ENCODE measurements at regions not wholly inside any gene's neighbourhood (a gene's known extent, or its start where the extent isn't known, plus 50 kb on each side); places are given as distances from the start of the nearest gene placed in this dataset.

GRCh38 chr9:6133346-6134063 is 82.1 kb upstream of the IL33 start:
- H3K4me3 ChIP-seq, result no peak overlapping the region
- H3K27me3 ChIP-seq, result no peaks in the 10 kb centered on the region
- intact Hi-C loops (cut with DNase I), result no loop called here
- ATAC-seq (no peak), FAIRE-seq (no peak), DNase-seq (no peak)
- no peaks in the 10 kb centered on the region for H3K4me1 ChIP-seq
- H3K9me3 ChIP-seq, result no peaks in the 10 kb centered on the region
- 87 to 92% methylated on average over 5 of the region's 5 CpGs for WGBS, 2 donors
- H3K27ac ChIP-seq, result no peak overlapping the region
- no peak for TF ChIP-seq CTCF (IDR thresholded peaks at IDR 0.05)
- H3K36me3 ChIP-seq, result no peaks in the 10 kb centered on the region

GRCh38 chr9:6132650-6133049 is 83.0 kb upstream of the IL33 start:
- H3K4me3 ChIP-seq, result no peak overlapping the region
- intact Hi-C loops (cut with DNase I), result no loop called here
- no peak for FAIRE-seq
- TF ChIP-seq CTCF (IDR thresholded peaks at IDR 0.05), result no peak
- ATAC-seq, result no peak
- H3K4me1 ChIP-seq, result no peaks in the 10 kb centered on the region
- DNase-seq, result no peak
- no peaks in the 10 kb centered on the region for H3K36me3 ChIP-seq
- H3K27me3 ChIP-seq, result no peaks in the 10 kb centered on the region
- 81 to 87% methylated on average over 4 of the region's 4 CpGs for WGBS, 2 donors
- no peak overlapping the region for H3K27ac ChIP-seq
- no peaks in the 10 kb centered on the region for H3K9me3 ChIP-seq

- 90 to 100% methylated on average over 2 of the region's 2 CpGs for WGBS, 2 donors
- Histone ChIP-seq H3K9me3 (no peaks in the 10 kb centered on the region), H3K27ac (no peak overlapping the region), H3K36me3 (no peaks in the 10 kb centered on the region), H3K4me3 (no peak overlapping the region), H3K4me1 (no peaks in the 10 kb centered on the region), H3K27me3 (no peaks in the 10 kb centered on the region)
- FAIRE-seq, result no peak
- ATAC-seq, result no peak
- no peak for DNase-seq
- no peak for TF ChIP-seq CTCF (IDR thresholded peaks at IDR 0.05)
- intact Hi-C loops (cut with DNase I), result no loop called here
Measured at GRCh38 chr9:6128030-6128429, 87.6 kb upstream of the IL33 start.

GRCh38 chr9:6126377-6126776 is 89.2 kb upstream of the IL33 start:
- intact Hi-C loops (cut with DNase I), result no loop called here
- TF ChIP-seq CTCF (IDR thresholded peaks at IDR 0.05), result no peak
- Histone ChIP-seq H3K4me1 (no peaks in the 10 kb centered on the region), H3K9me3 (no peaks in the 10 kb centered on the region), H3K27ac (no peak overlapping the region), H3K4me3 (no peak overlapping the region), H3K36me3 (no peaks in the 10 kb centered on the region), H3K27me3 (no peaks in the 10 kb centered on the region)
- FAIRE-seq (no peak), DNase-seq (no peak), ATAC-seq (no peak)
- WGBS, 2 donors, result 92 to 94% methylated on average over 3 of the region's 3 CpGs

GRCh38 chr9:6123416-6123815 is 92.2 kb upstream of the IL33 start:
- Histone ChIP-seq H3K4me3 (no peak overlapping the region), H3K9me3 (no peaks in the 10 kb centered on the region), H3K27me3 (no peaks in the 10 kb centered on the region), H3K27ac (no peak overlapping the region), H3K4me1 (no peaks in the 10 kb centered on the region), H3K36me3 (no peaks in the 10 kb centered on the region)
- TF ChIP-seq CTCF (IDR thresholded peaks at IDR 0.05), result no peak
- FAIRE-seq (no peak), ATAC-seq (no peak), DNase-seq (no peak)
- 42 to 70% methylated on average over 3 of the region's 3 CpGs for WGBS, 2 donors
- intact Hi-C loops (cut with DNase I), result no loop called here

All from pancreas (tissue), 10 donors.